GM06990 (cell line): ENCODE measurements at regions not wholly inside any gene's neighbourhood (a gene's known extent, or its start where the extent isn't known, plus 50 kb on each side); places are given as distances from the start of the nearest gene placed in this dataset.

ENCODE experiments used
- DNase-seq: peaks from one replicate; pipeline ENCODE4 v3.0.0-alpha.2; 2011; ENCODE audit not compliant: insufficient read length; ENCODE audit errors: extremely low read depth
- H3K27me3 ChIP-seq: replicated peaks from 2 replicates; pipeline ENCODE4 v1.6.0; 2011; ENCODE audit warnings: low read length; ENCODE audit not compliant: control insufficient read depth, insufficient read depth
- H3K36me3 ChIP-seq: 2 replicates; pipeline ENCODE4 v1.5.1; 2011; ENCODE audit warnings: low read length; ENCODE audit not compliant: control insufficient read depth, insufficient read depth
- H3K4me3 ChIP-seq: replicated peaks from 2 replicates; pipeline ENCODE4 v1.5.1; 2011; ENCODE audit warnings: low read depth, mild to moderate bottlenecking, control low read depth, low read length
- TF ChIP-seq, protein P1 (sequence below): IDR thresholded peaks from 2 replicates; pipeline ENCODE4 v1.5.1; 2011; ENCODE audit warnings: low read length, control low read depth, mild to moderate bottlenecking, inconsistent platforms; ENCODE audit not compliant: insufficient read depth, poor library complexity, severe bottlenecking

DNA sequence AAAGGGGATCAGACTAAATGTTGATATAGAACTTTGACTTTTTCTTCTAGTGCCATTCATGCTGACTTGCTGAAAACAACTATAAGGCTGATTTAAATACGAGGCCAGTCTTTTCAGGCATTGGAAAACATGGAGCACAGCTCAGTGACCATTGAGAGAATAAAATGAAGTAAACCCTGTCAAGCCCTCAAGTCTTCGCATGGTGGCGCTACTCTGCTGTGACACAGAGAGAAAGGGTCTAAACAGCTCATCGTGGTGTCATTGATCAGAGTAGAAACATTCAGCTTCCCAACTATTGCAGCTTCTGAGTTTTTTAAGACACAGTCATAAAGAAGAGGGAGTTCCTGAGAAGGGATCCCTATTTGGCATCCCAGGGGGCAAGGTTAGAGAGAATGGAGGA, 716.2 kb downstream of the DIPK2A start:
- no peak for DNase-seq
- no peaks in the 10 kb centered on the region for H3K36me3 ChIP-seq
- no peaks in the 10 kb centered on the region for H3K27me3 ChIP-seq
- TF ChIP-seq, protein P1, sequence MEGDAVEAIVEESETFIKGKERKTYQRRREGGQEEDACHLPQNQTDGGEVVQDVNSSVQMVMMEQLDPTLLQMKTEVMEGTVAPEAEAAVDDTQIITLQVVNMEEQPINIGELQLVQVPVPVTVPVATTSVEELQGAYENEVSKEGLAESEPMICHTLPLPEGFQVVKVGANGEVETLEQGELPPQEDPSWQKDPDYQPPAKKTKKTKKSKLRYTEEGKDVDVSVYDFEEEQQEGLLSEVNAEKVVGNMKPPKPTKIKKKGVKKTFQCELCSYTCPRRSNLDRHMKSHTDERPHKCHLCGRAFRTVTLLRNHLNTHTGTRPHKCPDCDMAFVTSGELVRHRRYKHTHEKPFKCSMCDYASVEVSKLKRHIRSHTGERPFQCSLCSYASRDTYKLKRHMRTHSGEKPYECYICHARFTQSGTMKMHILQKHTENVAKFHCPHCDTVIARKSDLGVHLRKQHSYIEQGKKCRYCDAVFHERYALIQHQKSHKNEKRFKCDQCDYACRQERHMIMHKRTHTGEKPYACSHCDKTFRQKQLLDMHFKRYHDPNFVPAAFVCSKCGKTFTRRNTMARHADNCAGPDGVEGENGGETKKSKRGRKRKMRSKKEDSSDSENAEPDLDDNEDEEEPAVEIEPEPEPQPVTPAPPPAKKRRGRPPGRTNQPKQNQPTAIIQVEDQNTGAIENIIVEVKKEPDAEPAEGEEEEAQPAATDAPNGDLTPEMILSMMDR = peak; percentile 38
- H3K4me3 ChIP-seq = no peak overlapping the region

DNA sequence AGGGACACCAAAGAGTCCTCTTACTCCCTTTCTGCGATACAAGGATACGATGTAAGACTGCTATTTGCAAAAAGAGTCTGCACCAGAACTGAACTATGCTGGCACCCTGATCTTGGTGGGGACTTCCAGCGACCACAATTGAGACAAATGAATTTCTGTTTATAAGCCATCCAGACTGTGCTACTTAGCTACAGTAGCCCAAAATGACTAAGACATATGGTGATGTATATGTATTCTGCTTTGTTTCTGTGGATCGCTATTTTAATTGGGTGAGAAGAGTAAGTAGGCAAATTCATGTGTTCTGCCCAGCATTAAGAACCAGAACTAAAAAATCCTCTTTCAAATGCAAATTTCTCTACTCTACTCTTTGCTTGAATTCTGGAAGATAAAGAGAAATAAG, 720.9 kb downstream of the DIPK2A start:
- H3K27me3 ChIP-seq = no peaks in the 10 kb centered on the region
- no peak for DNase-seq
- TF ChIP-seq, protein P1 = no peak
- H3K4me3 ChIP-seq = no peak overlapping the region
- no peaks in the 10 kb centered on the region for H3K36me3 ChIP-seq

DNA sequence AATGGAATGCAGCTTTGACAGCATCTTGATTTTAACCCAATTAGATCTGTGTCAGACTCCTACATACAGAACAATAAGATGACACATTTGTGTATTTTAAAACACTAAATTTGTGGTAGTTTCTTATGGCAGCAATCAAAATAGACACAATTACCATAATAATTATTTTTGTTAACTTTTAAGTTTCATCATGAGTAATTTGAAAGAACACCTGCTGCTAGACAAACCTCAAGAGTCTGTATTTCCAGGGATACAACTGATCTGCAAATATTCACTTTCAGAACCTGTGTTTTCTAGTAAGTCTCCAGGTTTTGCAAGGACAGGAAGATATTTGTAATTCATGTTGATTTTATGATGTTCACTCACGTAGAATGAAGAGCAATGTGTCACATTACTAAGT, 736.8 kb downstream of the DIPK2A start:
- H3K36me3 ChIP-seq = no peaks in the 10 kb centered on the region
- TF ChIP-seq, protein P1 = no peak
- no peaks in the 10 kb centered on the region for H3K27me3 ChIP-seq
- H3K4me3 ChIP-seq = no peak overlapping the region
- peak; percentile 32 for DNase-seq

DNA sequence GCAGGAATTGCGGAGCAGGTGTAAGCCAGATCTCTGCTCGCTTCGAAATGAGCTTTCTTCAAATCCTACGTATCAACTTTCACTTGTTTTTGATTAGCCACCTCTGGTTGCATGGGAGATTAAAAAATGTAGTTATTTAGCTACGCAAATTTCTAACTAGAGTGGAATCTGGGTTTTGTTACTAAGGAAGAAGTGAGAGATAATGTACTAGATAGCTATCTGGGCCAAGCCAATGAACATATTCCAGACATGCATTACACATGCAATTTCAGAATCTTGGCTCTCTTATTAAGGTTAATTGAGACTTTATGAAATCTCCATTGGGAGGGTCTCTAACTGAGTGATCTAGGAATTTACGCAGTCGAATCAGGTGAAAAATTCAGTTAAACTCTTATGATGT, 765.7 kb downstream of the DIPK2A start:
- TF ChIP-seq, protein P1 = no peak
- no peak overlapping the region for H3K4me3 ChIP-seq
- DNase-seq = no peak

DNA sequence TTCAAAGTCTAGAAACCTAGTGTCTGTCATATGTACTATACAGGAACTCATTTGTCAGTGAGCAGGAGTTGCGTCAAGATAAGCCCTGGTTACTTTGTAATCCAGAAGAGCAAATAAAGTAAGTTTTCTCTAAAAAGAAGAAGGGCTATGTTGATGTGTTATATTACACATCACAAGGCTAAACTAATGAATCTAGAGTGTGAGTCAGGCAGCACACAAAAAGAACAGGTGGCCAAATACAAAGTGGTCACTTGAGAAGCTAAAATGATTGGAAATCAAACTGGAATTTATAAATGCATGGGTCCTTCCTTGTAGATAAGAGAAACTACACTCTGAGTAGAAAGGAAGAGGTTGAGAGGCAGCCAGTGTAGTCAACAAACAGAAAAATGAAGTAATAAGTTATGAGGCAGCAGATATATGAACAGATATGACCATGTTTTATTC, 771.6 kb downstream of the DIPK2A start:
- DNase-seq = no peak
- H3K36me3 ChIP-seq = no peaks in the 10 kb centered on the region
- TF ChIP-seq, protein P1 = no peak
- H3K27me3 ChIP-seq = no peaks in the 10 kb centered on the region
- no peak overlapping the region for H3K4me3 ChIP-seq

More for the DNA sequence above, 765.7 kb downstream of the DIPK2A start:
- Histone ChIP-seq H3K27me3 (no peaks in the 10 kb centered on the region), H3K36me3 (no peaks in the 10 kb centered on the region)

DNA sequence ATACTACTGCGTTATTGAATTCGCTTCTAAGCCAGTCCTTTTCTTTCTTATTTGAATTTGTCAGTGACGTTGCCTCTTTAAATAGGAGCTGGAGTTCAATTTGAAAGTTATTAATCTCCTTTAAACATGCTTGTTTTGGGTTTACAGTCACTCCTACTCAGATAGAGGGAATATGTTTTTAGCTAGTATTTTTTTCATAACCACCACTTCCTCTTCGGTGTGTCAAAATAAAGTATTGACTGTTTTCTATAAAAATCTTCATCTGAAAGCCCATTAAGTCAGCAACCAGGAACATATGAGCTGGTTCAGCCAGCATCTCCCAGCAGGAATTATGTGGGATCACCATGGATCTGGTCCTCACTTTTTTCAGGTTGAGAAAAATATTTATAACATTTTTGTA, 772.9 kb downstream of the DIPK2A start:
- TF ChIP-seq, protein P1 = no peak
- Histone ChIP-seq H3K36me3 (no peaks in the 10 kb centered on the region), H3K27me3 (no peaks in the 10 kb centered on the region), H3K4me3 (no peak overlapping the region)
- DNase-seq = no peak
